DOHH2 (cell line): ENCODE measurements at regions not wholly inside any gene's neighbourhood (a gene's known extent, or its start where the extent isn't known, plus 50 kb on each side); places are given as distances from the start of the nearest gene placed in this dataset.

Experiments used
- H3F3A ChIP-seq: fragments of 200-600 bp; sonication (generic), shearing (Covaris generic); 2 replicates; pipeline ENCODE4 v1.6.0; 2016; ENCODE audit warnings: antibody characterized with exemption, mild to moderate bottlenecking; ENCODE audit not compliant: control insufficient read depth, insufficient read depth
- H3K27ac ChIP-seq: fragments of 200-600 bp; sonication (generic); 2 replicates; pipeline ENCODE4 v1.5.1; 2014; ENCODE audit warnings: low read depth, mild to moderate bottlenecking, low read length, moderate library complexity
- H3K27me3 ChIP-seq: fragments of 200-600 bp; sonication (generic); 2 replicates; pipeline ENCODE4 v1.6.1; 2014; ENCODE audit warnings: mild to moderate bottlenecking, low read length, mixed read lengths; ENCODE audit not compliant: control insufficient read depth
- H3K36me3 ChIP-seq: fragments of 200-600 bp; sonication (generic); 2 replicates; pipeline ENCODE4 v1.6.1; 2014; ENCODE audit warnings: mild to moderate bottlenecking, low read length, moderate library complexity, mixed read lengths; ENCODE audit not compliant: control insufficient read depth
- H3K4me1 ChIP-seq: fragments of 200-600 bp; sonication (generic); 2 replicates; pipeline ENCODE4 v1.6.1; 2014; ENCODE audit warnings: mild to moderate bottlenecking, low read length, mixed read lengths; ENCODE audit not compliant: control insufficient read depth
- H3K4me2 ChIP-seq: fragments of 200-600 bp; sonication (generic); 2 replicates; pipeline ENCODE4 v1.6.0; 2014; ENCODE audit warnings: mild to moderate bottlenecking, low read length, moderate library complexity
- H3K4me3 ChIP-seq: fragments of 200-600 bp; sonication (generic); 2 replicates; pipeline ENCODE4 v1.5.1; 2014; ENCODE audit warnings: mild to moderate bottlenecking, low read length, mixed read lengths
- H3K79me2 ChIP-seq: fragments of 200-600 bp; sonication (generic); 2 replicates; pipeline ENCODE4 v1.6.1; 2014; ENCODE audit warnings: mild to moderate bottlenecking, low read length, mixed read lengths; ENCODE audit not compliant: control insufficient read depth
- H3K9me2 ChIP-seq: fragments of 200-600 bp; sonication (generic); replicated peaks from 2 replicates; pipeline ENCODE4 v1.6.1; 2014; ENCODE audit warnings: mild to moderate bottlenecking, low read length, mixed read lengths; ENCODE audit not compliant: control insufficient read depth
- H3K9me3 ChIP-seq: fragments of 200-600 bp; sonication (generic); 2 replicates; pipeline ENCODE4 v1.6.1; 2014; ENCODE audit warnings: antibody characterized with exemption, low read length, mixed read lengths; ENCODE audit not compliant: control insufficient read depth, insufficient read depth
- H4K20me1 ChIP-seq: fragments of 200-600 bp; sonication (generic); 2 replicates; pipeline ENCODE4 v1.6.0; 2014; ENCODE audit warnings: low read depth, mild to moderate bottlenecking, antibody characterized with exemption, low read length, moderate library complexity; ENCODE audit not compliant: control insufficient read depth, insufficient read depth
- CTCF ChIP-seq: fragments of 200-600 bp; sonication (generic); IDR thresholded peaks from one replicate; pipeline ENCODE4 v1.5.1; 2014; ENCODE audit warnings: antibody characterized with exemption, mild to moderate bottlenecking, low read depth, low read length; ENCODE audit not compliant: poor library complexity, severe bottlenecking
- EZH2phosphoT487 ChIP-seq: fragments of 200-600 bp; sonication (generic); IDR thresholded peaks from 2 replicates; pipeline ENCODE4 v1.6.1; 2017; ENCODE audit warnings: borderline replicate concordance, mild to moderate bottlenecking, antibody characterized with exemption, low read length, moderate library complexity, mixed read lengths

- Histone ChIP-seq H3K9me2 (no peaks in the 10 kb centered on the region), H3K4me1 (no peaks in the 10 kb centered on the region), H3K36me3 (no peaks in the 10 kb centered on the region), H4K20me1 (no peaks in the 10 kb centered on the region), H3K4me2 (no peak overlapping the region), H3F3A (no peaks in the 10 kb centered on the region), H3K79me2 (no peaks in the 10 kb centered on the region), H3K27me3 (no peaks in the 10 kb centered on the region), H3K4me3 (no peak overlapping the region), H3K9me3 (no peaks in the 10 kb centered on the region; the same call in 1 of the 2 replicates), H3K27ac (no peak overlapping the region)
- TF ChIP-seq EZH2phosphoT487 (no peak), CTCF (no peak)
Observed at GRCh38 chr6:17226786-17227233, 54.4 kb upstream of the RBM24 start.

DNA sequence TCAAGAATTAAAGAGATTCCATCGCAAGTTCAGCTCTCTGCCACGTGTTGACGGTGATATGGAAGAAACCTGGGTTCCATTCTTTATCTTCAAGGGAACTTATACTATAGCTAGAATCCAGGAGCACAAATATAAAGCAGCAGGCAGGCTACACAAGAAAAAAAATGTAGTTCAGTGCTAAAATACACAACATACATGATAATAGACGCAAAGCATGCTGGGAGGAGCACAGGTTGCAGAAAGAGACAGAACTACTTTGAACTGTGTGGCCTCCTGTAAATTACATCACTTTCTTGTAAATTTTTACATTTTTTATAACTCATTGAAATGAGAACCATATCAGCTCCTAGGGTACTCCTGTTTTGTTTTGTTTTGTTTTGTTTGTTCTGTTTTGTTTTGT lies 53.8 kb upstream of the RBM24 start:
- TF ChIP-seq CTCF (no peak), EZH2phosphoT487 (no peak)
- Histone ChIP-seq H3K9me2 (no peaks in the 10 kb centered on the region), H4K20me1 (no peaks in the 10 kb centered on the region), H3K27me3 (no peaks in the 10 kb centered on the region), H3K4me2 (no peak overlapping the region), H3K79me2 (no peaks in the 10 kb centered on the region), H3F3A (no peaks in the 10 kb centered on the region), H3K36me3 (no peaks in the 10 kb centered on the region), H3K4me3 (no peak overlapping the region), H3K27ac (no peak overlapping the region), H3K4me1 (no peaks in the 10 kb centered on the region), H3K9me3 (no peaks in the 10 kb centered on the region; the same call in 1 of the 2 replicates)
